T-helper 1 cell treated with Interleukin-12 subunit alpha and Interleukin-12 subunit beta and Interleukin-4 antibody, amounts not matched to agents 30 ng/mL and 1 ng/mL, for 36 hours (primary cell): ENCODE measurements at regions not wholly inside any gene's neighbourhood (a gene's known extent, or its start where the extent isn't known, plus 50 kb on each side); places are given as distances from the start of the nearest gene placed in this dataset.

Experiments
- intact Hi-C: fragments of 100-400 bp; cut with micrococcal nuclease; formaldehyde crosslinking; loops from one replicate; pipeline ENCODE4 v1.15.1; 2024

DNA sequence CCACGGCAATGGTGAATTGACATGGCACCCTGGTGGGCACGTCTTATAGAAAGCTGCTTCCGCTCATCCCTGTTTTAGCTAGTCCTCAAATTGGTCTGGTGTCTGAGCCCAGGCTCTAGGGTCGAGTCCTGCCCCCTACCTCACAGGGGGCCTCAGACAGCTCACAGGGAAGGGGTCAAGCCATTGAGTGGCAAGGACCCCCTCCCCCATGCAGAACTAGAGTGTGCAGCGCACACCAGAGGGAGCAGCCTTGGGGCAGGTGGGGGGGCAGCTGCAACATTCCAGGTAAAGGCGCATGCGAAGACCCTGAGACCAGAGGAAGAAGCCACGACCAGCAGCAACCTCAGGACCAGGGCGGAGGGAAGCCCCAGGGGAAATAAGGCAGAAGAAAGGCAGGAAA, 240.4 kb upstream of the PPP2R2D start:
- intact Hi-C loops = no loop called here

DNA sequence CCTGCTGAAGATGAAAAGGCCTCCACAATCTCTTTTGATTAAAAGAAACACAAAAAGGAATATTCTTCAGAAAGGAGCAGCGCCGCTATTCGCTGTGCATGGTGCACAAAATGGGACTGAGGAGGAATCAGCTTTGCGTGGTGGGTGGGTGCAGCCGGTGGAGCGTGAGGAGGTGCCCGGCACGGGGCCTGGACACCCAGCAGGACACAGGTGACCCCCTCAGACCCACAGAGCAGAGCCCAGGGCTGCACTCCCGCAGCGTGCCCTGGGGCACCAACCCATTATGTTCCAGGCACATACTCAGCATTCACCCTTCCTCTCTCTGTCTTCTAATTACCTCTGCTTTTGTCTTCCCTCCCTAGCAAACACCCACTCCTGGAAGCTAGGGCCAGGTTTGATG, 238.0 kb upstream of the PPP2R2D start:
- intact Hi-C loops = no loop called here

DNA sequence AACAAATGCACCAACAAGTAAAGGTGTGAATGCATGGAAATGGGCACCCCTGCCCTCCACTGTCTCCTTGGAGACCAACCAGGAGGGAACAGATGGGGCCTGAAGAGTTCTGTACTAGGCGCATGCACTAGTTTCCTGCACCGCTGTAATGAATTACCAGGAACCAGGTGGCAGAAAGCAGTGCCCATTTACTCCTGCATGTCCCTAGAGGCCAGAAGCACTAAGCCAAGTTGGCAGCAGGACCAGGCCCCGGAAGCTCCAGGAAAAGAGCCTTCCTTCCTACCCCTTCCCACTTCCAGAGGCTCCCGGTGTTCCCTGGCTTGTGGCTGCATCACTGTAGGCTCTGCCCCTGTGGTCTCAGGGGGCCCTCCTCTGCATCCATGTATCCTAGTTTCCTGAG, 237.5 kb upstream of the PPP2R2D start:
- intact Hi-C loops = no loop called here

DNA sequence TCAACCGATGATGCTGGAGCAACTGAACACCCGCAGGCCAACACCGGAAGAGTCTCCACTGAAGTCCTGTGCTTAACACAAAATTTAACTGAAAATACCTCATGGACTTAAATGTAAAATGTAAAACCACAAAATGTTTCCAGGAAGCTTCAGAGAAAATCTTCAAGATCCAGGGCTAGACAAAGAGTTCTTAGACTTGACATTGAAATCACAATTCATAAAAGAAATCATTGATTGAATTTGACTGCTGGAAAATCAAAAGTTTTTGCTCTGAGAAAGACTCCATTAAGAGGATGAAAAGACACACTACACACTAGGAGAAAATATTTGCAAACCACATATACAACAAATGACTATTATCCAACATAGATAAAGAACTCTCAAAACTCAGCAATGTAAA, 234.7 kb upstream of the PPP2R2D start:
- intact Hi-C loops = no loop called here

DNA sequence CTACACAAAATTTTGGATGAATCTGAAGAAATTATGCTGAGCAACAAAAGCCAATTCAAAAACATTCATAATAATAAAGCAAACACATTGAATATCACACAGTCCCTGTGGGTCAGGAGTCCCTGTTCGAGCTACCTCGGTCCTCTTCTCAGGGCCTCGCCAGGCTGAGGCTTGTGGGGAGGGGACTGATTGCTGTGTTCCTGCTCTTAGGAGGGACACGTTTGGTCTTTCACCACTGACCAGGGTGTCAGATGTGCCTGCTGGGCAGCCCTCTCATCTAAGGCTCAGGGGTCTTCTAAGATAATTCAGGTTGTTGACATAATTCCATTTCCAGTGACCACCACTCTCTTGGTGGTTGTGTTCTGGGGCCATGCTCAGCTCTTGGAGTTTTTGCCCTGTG, 233.8 kb upstream of the PPP2R2D start:
- intact Hi-C loops = no loop called here

DNA sequence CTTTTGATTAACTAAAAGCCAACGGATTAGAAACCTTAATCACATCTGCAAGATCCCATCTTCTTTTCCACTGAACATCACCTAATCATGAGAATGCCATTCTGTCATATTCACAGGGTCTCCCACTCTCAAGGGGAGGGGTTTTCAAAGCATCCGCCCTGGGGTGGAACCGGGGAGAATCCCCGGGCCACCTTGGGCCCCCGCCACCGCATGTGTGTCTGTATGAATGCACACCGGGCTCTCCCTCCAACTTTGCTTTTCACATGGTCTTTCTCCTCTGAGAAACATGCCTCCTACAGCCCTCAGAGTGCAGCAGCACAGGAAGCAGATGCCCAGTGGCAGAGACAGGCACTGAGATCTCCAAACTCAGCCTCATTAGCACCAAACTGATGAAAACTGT, 233.2 kb upstream of the PPP2R2D start:
- intact Hi-C loops = no loop called here

DNA sequence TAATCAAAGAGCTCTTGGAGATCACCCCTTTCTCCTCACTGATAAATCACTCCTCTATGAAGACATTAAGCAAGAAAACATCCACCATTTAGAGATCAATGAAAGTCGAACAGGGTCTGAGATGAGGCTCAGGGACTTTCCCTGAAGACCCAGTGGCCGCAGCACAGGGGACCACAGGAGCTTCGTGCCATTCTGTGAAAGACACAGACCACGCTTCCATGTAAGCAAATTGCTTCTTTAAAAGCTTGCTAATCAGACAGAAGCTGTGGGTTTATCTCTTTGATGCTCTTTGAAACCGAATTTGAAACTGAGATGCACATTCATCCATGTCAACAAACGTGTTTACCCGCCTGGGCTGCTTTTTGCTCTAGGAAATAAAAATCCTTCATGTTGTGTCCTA, 231.9 kb upstream of the PPP2R2D start:
- intact Hi-C loops = no loop called here

DNA sequence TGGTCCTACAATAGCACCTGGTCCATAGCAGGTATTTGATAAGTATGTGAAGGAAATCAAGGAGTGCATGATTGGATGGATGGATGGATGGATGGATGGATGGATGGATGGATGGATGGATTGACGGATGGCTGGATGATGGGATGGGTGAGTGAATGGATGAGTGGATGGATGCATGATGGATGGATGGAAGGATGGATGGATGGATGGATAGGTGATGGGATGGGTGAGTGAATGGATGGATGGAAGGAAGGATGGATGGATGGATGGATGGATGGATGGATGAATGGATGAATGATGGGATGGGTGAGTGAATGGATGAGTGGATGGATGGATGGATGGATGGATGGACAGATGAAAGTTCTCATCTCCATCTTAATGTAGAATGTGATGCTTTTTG, 231.0 kb upstream of the PPP2R2D start:
- intact Hi-C loops = no loop called here

DNA sequence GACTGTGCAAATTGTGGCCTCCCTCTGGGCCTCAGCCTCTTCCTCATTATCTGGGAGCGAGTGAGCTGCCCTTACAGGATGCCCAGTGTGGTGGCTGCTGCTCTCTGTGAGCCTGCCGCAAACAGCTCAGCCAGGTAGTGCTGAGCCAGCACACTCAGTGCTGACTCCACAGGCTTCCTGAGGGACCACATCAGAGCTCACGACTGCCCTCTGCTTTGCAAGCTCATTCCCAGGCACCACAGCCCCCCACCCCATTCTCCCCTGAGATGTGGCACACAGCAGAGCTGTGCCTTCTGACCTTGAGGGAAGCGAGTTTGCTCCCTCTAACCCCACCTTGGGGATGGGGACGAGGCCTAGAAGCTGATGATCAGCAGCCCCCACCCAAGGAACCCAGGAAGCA, 230.5 kb upstream of the PPP2R2D start:
- intact Hi-C loops = no loop called here

DNA sequence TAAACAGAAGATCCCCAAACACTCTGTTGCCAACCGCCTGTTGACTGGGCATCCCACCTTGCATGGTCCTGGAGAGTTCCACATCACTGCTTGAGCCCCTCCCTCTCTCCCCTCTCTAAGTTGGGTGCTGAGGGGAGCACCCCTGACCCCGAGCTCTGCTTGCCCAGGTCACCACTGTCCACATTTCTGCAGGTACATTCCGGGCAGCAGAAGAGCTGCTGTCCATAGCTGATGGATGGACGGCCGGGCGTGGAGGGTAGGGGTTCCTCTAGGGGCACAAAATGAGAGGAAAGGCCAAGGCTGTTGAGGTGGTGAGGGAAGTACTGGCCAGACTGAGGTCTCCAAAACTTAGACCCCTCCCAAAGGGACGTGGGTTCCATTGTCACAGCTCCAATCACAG, 227.4 kb upstream of the PPP2R2D start:
- intact Hi-C loops = no loop called here

DNA sequence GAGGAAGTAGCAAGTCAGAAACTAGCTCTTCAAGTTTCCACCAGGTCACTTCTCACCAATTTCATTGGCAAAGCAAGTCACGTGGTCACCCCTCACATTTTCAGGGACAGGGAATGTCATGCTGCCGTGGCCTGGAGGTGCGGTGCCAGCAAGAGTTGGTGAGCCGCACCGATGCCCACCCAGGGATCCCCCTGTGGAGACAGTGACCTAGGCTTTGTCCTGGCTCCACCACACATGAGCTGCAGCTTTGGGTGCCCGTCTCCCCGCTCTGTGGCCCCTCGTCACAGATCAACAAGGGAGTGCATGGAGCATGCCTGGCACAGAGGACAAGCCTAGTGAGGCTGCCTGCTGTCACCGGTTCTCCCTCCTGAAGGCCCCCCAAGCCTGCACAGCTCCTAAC, 226.7 kb upstream of the PPP2R2D start:
- intact Hi-C loops = no loop called here

DNA sequence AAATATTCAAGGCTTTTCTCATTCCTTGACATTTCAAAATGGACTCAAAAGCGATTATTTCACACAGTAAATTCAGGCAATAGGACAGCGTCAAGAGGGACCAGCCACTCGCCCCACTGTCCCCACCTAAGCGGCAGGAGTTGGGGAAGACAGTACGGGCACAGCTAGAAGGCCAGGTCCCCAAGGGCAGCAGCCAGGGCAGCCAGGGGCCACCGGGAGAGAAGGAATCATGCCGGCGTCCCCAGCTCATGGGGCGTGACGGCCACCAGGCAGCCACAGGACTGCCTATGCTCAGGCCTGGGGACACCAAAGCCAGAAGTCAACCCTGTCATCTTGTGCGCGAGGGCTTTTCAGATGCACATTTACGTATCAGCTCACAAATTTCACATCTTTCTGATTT, 225.7 kb upstream of the PPP2R2D start:
- intact Hi-C loops = no loop called here

DNA sequence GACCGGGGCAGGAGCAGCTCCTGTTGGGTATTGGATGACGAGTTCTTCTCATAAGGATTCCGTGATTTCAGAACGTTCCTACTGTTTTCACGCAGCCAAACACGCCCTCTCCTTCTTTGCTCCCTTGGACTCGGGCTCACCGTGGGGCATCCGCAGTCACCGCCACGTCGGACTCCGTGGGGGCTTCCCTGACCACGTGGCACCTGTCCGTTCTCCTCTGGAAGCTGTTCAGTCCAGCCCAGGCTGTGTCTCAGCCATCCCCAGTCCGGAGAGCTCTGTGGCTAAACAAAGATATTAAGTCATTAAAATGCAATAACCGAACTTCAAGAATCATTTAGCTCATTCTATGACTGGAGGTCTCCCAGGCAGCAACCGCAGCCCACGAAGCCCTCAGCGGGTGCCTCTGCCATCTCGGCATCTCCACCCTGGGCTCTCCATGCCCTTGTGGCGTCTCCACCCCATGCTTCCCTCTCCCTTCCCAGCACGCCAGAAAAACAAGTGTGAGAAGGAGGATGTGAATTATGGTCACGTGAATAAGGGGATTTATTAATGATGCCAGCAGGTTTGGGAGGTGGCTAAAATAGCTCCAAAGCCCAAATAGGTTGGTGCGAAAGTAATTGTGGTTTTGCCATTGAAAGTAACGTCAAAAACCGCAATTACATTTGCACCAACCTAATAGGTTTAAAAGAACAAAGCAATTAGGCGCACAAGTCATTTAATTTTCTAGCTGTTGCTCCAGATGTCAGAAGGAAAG, 224.6 kb upstream of the PPP2R2D start:
- intact Hi-C loops = no loop called here

DNA sequence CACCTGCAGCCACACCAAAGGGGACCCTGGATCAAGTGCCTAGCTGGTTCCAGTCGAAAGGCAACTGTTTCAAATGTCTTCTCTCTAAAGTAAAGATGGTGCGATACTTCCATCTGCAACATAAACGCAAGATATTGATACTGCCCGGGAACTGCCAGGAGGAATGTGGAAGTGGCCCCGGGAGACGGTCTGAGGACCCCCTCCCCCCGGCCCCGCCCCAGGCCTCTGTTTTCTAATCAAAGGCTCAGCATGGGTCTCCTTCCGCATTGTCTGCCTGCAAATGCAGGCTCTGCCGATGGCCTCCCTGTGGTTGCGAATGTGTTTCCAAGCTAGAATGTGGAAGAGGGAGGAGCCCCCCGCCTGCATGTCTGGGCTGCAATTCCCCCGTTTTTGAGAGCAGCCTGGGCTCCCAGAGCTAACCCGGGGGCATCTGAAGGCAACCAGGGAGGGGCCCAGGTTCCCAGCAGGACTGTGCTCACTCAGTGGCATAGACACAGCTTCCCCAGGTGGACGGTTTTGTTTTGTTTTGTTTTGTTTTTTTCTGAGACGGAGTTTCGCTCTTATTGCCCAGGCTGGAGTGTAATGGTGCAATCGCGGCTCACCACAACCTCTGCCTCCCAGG, 223.9 kb upstream of the PPP2R2D start:
- intact Hi-C loops = no loop called here

DNA sequence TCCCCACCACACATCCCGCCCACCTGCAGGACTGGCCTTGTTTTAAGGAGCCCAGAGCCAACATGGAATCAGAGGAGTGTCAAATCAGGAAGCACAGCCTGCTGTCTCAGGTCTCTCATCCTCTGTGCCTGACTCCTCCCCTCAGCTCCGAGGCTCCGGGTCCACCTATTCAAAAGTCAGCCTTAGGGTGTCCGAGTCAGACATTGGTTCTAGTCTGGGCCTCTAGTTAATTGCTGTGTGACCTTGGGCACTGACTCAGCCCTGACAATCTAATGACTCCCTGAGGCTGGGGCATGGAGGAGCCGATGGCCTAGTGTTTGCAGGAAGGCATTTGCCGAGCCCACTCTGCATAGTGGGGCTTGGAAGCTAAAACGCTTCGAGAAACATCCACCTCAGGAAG, 223.1 kb upstream of the PPP2R2D start:
- intact Hi-C loops = no loop called here

DNA sequence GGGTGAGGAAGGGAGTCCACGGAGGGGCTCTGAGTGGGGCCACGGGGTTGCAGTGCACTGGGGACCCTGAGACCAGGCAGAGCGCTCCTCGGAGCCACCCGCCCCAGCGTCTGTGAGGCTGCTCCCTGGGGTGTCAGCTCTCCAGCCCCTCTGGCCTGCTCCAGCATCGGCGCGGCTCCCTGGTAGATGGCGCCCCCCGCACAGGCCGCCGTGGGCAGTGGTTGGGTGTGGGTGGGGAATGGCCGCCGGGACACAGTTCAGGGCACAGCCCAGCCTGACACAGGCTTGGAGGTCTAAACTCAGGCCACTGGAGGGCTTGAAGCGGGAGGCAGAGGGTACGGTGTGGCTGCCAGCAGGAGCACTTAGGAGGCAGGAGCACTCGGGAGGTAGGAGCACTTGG, 222.6 kb upstream of the PPP2R2D start:
- intact Hi-C loops = no loop called here

DNA sequence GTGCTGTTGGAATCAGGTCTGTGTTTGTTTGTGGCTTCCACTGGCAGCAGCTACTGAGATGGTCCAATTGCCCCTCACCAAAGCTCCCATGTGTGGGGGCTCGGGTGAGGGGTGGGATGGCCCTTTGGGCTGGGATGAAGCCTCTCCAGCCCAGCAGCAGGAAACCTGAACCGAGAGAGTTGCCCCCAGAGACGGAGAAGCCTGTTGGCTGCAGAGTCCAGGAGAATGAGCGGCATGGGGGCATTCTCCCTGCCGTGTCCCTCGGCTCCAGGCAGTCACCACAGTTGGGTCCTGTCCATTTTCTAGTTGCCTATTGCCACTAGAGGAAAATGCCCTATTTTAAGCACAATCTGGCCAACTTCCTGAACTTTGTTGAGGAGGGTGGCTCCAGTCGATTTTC, 222.2 kb upstream of the PPP2R2D start:
- intact Hi-C loops = no loop called here

DNA sequence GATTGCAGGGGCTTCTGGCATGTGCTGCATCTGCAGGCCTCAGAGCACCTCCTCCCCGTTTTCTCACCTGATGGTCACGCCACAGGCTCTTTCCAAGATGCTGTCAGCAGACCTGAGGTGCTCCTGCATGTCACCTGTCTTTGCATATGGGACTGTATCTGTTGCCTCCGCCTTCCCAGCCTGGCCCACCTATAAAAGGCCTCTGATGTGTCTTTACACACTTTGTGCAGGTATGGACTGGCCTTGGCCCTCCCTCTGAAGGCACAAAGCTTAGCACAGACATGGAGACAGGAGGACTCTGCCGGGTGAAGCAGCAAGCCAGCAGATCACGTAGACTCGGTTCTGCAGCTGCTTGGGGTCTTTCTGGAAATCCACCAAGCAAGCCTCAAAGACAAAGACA, 220.9 kb upstream of the PPP2R2D start:
- intact Hi-C loops = no loop called here

DNA sequence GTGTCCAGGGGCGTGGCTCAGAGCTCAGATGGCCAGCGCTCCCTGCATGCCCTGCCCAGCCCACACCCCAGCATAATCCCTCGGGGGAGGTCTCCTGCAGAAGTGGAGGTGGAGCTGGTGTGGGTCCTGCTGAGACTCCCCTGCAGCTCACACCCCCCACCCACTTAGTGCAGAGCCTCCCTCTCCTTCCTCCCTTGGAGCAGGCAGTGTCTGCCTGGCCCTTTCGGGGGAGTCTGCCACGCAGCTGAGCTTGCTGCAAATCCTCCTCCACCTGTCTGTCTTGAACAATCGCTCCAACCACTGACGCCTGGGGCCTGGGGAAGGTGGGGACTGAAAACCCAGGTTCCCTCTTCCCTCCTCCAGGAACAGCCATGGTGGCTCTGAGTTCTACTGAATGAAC, 219.7 kb upstream of the PPP2R2D start:
- intact Hi-C loops = no loop called here

DNA sequence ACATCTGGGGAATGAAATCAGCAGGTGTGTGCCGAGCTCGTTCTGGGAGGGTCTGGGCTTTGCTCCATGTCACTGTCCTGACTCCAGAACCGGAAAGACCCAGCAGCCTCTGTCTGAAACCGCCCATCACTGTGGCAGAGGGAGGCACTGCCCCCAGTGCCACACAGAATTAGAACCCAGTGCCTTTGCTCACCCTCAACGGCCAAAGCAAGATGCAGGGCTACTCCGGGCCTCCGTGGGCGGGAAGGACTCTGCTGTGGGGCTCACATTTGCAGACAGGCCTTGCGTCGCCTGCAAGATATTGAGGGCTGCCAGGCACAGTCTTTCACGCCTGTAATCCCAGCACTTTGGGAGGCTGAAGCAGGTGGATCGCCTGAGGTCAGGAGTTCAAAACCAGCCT, 219.2 kb upstream of the PPP2R2D start:
- intact Hi-C loops = no loop called here

DNA sequence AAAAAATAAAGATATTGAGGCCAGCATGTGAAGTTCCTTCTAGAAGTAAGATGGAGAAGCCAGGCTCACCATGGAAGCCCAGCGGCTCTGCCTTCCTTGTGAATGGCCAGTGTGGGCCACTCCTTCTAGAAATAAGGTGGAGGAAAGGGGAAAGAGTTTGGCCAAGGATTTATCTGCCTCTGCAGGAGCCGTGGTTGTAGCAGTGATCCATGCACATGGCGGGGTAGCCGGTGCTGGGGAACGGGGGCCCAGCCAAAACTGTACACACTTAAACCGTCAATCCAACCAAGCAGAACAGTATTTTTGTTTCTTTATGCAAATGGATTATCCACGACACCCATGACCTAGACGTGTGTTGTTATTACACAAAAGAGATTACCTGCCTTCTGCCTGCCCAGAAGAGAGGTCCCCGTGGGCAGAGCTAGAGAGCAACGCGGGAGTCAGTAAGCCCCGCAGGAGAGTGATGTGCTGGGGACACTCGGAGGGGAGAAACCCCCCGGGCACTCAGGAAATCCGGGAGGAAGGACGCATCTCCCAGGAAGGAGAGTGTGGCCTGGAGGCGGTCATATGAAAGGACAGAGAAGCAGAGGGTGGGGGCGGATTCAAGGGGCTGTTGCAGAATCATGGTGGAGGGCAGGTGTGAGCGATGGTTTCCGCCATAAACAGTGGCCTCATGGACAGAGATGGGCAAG, 218.4 kb upstream of the PPP2R2D start:
- intact Hi-C loops = no loop called here

DNA sequence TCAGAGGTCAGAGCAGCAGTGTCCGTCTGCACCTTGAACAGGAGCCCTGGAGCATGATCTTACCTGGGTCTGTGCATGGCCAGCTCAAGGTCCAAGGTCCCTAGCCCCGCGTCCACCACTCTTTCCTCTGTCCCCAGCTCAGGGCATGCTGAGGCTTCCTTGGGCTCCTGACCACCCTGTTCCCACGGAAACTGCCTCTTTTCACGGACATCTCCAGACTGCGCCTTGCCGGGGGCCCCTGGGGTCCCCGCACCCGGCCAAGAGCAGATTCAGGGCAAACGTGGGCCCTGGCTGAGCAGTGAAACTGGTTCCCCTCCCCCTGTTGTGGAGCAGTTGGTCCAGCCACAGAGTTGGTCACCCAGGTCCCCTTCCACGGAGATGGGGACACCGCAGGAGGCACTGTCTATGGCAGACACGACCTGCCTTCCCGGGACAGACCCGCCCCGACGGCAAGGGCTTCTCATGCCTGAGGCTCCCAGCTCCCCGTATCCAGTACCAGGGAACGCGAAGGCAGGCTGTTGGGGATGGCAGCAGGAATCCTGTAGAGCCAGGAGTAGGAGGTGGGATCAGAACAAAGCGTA, 217.4 kb upstream of the PPP2R2D start:
- intact Hi-C loops = no loop called here

DNA sequence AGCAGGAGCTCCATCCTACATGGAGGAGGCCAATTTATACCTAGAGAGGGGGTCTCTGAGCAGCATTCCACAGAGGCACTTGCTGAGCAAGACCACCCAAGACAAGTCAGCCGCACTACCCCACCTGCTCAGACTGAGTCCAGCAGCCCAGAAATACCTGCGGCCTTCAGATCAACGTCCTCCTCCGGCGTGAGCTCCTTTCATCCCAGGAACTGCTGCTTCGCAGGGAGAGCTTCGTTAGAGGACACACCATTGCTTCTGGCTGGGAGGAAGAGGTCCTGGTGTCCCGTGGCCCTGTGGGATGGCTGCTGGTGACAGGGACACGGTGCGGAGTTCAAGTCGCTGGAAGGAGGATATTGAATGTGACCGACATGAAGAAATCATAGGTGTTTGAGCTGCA, 216.9 kb upstream of the PPP2R2D start:
- intact Hi-C loops = no loop called here
